Fibroblast of skin of left biceps (primary cell): ENCODE measurements at regions not wholly inside any gene's neighbourhood (a gene's known extent, or its start where the extent isn't known, plus 50 kb on each side); places are given as distances from the start of the nearest gene placed in this dataset.
"Not testable (repeated sequence)": the region's sequence is repeated elsewhere in the genome, so short reads cannot be mapped to it uniquely, and the experiment has no call there.

ENCODE experiments used
- DNase-seq, 2 experiments: peaks; one replicate each; pipeline ENCODE4 v3.0.0-alpha.2; 2013; ENCODE audit warnings: low read depth in 2 of 2

DNA sequence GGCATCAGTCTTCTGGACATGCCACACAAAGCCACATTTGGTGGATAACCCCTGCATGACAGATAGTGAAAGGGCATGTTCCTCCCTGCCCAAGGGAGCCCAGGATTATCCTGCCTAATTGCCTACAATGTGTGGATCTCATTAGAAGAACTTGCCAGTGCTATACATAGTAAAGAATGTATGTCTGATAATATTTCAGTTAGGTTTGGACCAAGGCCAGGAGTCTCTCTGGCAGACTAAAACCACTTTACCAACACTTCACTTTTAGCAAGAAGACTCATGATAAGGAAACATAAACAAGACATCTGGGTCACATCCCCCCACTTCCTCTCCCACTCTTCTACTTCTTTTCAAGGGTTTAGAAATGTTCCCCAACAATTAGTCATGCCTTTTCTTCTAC lies 196.7 kb downstream of the MTERF1 start:
- peak; percentile 68 to 74 for DNase-seq

GRCh38 chr7:91685544-91685943 lies 195.0 kb downstream of the MTERF1 start:
- DNase-seq, result peak; percentile 20 to 21

DNA sequence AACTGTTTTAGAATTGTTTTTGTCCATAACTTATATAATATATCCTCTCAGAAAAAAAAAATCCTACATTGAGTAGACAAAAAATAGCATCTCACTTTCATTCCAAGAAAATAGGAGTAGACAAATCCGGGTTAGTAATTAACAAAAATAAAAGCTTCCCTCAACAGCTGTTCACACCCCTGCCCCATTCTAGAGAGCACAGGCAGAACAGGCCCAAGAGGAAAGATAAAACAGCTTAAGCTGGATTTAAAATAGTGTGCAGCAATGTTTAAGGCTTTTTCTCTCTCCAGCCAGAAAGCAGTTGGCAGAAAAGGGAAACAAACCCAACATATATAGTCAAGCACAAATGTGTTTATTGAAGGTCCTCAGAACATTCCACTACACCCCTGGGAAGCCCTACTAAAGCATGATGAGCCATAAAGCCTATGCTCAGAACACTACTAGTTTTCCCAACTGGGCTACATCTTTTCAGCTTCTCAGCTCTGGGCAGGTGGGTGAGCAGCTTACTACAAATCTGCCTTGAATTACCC lies 189.9 kb downstream of the MTERF1 start:
- no peak for DNase-seq

DNA sequence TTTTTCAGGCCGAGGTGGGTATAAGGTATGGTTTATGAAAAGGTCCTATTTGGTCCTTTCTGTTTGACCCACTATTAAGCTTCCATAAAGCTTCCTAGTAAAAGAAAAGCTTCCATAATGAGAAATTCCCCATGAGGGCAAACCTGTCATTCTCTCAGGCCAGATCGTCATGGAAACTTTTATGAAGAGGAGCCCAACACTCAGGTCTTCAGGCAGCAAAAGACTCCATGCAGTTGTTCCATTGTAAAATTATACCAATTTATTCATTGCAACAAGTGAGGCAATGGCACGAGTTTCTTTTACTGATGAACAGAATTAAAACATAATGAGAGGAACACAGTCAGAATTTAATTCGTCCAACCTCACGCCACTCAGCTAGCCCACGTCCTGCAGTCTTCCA lies 188.6 kb downstream of the MTERF1 start:
- no peak for DNase-seq

DNA sequence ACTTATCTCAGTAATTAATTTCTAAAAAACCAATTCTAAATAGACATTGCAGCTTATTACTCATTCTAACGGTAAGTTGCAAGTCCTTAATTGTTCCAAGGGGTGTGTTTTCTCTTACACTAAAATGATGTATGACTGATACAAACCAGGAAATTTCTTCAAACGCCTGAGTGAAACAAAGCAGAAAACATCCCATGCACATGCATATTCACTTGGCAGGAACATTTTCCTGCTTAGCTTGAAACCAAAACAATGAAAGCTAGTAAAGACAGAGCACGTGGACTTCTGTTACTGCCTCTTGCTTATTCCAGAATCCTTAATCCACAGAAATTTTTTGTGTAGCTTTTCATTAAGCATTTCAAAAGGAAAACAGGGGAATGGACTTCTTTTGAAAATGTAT lies 187.7 kb downstream of the MTERF1 start:
- no peak for DNase-seq

DNA sequence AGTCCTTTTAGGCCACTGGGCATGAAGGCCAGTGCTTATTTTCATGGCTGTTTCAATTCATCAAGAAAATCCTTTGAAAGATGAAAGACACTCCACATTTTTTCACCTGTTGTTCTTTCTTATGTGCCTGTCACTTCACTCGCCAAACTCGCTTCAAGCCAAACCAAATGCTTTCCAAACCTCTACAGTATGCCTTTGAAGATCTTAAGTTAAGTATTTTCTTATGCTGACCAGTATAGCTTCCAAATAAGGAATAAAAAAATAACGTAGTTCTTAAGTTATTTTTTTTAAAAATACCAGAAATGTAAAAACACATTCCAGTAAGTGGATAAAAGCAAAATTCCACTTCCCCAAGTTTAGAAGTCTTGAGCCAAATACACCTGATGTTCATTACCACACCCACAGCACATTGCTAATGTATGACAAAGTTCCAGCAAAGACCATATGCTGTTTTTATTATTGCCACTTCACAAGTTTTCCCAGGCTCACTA lies 186.1 kb downstream of the MTERF1 start:
- peak; percentile 12 to 15 for DNase-seq

GRCh38 chr7:91710881-91711280 lies 169.6 kb downstream of the MTERF1 start:
- DNase-seq, result no peak

DNA sequence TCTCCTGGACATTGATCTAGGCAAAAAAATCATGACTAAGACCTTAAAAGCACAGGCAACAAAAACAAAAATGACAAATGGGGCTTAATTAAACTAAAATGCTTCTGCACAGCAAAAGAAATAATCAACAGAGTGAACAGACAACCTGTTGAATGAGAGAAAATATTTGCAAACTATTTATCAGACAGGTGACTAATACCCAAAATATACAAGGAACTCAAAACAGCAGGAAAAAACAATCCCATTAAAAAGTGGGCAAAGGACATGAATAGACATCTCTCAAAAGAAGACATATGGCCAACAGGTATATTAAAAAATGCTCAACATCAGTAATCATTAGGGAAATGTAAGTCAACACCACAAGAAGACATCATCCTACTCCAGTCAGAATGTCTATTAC lies 166.8 kb downstream of the MTERF1 start:
- no peak for DNase-seq

GRCh38 chr7:91717681-91718470 lies 162.6 kb downstream of the MTERF1 start:
- DNase-seq, result peak in 1 of 2 experiments; percentile 12

DNA sequence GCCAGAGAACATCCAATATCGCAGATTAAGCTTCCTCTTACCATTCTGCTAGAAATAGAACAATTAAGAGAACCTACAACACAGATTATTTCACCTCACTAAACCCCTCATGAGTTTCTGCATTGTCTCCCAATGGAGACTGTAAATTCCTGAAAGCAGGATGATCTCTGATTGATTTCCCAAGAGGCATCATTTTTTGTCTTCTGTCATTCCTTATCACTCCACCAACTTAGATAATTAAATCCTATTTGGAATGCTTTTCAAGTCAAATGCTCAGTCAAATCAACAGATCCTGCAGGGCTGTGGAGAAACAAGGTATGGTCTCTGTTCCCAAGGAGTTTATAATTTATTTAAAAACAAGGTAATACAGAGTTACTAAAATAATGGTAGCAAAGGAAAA lies 161.5 kb downstream of the MTERF1 start:
- no peak for DNase-seq

DNA sequence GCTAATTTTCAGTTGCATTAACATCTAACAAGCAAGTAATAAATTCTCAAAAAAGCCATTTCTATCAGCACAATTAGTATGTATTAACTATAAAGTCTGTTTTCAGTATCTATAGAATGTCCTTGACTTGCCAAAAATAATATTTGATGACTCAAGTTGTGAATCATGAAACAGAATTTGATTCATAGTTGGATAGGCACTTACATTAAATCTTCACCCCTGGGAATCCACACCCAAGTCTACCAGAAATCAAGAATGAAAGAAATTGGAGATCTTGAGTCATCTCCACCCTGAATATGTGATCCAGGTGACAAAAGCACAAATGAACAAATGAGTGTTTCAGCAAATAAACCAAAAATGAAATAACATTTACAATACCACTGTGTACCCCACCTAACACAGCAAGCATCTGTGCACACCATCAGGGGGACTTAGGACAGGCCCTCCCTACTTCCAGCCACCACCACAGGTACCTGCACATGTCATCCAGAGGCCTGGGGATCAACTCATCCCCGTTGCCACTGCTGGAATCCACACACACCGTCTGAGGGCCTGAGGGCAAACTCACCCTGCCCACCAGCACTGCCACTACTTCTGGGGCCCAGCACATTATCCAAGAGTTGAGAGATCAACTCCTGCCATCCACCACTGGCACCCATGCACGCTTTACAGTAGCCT lies 160.1 kb downstream of the MTERF1 start:
- peak; percentile 51 to 54 for DNase-seq

GRCh38 chr7:91722831-91723230 lies 157.7 kb downstream of the MTERF1 start:
- no peak for DNase-seq

- not testable (repeated sequence) for DNase-seq
These were observed 151.5 kb downstream of the MTERF1 start for GRCh38 chr7:91729046-91729445.

DNA sequence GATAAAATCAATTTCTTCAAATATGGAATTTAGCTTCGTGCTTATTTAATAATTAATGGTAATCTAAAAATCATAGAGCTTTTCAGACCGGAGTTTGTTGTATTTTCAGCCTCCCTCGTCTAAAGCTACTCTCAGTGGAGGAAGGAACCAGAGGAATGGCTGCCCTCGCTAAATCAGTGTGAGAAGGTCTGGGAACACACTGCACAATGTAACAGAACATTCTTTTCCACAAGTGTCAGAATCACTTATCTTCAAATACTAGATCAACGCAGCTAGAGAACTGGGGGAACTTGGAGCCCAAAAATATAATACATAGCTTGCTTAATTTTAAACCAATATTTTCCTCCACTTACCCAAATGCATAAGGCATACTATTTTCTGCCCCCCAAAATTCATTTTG lies 148.5 kb downstream of the MTERF1 start:
- DNase-seq, result no peak

DNA sequence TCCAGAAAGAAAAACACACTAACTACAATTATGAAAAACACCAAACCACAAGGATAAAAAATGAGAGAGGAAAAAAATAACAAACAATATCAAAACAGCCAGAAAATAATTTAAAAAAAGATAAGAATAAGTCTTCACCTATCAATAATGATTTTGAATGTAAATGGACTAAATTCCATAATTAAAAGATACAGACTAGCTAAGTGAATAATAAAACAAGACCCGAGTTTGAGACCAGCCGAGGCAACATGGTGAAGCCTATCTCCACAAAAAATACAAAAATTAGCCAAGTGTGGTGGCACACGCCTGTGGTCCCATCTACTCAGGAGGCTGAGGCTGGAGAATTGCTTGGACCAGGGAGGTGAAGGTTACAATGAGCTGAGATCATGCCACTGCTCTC lies 131.1 kb downstream of the MTERF1 start:
- DNase-seq, result no peak

DNA sequence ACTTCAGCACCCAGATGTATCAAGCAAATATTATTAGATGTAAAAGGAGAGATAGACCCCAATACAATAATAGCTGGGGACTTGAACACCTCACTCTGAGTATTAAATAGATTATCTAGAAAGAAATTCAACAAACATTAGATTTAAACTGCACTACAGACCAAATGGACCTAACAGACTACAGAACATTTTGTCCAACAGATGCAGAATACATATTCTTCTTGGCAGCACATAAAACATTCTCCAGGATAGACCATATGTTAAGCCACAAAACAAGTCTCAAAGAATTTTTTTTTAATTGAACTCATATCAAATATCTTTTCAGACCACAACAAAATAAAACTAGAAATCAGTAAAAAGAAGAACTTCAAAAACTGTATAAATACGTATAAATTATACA lies 130.4 kb downstream of the MTERF1 start:
- no peak for DNase-seq

DNA sequence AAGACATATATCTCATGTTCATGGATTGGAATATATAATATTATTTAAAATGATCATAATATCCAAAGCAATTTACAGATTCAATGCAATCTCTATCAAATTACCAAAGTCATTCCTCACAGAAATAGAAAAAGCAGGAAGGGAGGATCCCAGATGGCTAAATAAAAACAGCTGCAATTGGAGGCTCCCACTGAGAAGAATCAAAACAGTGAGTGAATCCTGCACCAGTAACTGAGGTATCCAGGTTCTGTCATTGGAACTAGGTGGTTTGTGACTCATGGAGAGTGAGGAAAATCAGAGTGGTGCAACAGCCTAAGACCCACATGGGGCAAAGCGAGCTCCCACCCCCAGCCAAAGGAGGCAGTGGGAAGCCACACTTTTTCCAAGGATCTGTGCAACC lies 128.4 kb downstream of the MTERF1 start:
- no peak for DNase-seq

GRCh38 chr7:91754280-91754679 lies 126.2 kb downstream of the MTERF1 start:
- DNase-seq, result not testable (repeated sequence)

- peak; percentile 15 to 26 for DNase-seq
These were observed 125.4 kb downstream of the MTERF1 start for GRCh38 chr7:91755121-91755520.

- DNase-seq, result no peak
These were observed 121.2 kb downstream of the MTERF1 start for GRCh38 chr7:91759205-91759863.

DNA sequence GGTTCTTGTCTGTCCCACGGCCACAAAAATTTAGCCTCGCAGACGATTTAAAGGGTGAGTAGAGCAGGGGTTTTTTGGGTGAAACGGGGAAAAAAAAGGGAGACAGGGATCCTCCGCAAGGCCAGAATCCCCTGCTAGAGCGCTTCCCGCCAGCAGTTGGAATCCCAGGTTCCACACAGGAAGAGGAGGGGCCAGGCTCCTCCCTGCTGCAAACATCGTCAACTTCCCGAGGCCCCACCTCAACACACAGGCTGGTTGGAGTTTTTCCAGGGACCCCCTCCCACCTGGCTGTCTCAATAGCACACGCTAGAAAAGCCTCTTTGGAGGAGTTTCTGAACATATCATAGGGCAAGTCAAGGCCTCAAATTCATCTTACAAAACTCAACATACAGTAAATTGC lies 112.7 kb downstream of the MTERF1 start:
- DNase-seq, result no peak

GRCh38 chr7:91771394-91771793 lies 109.1 kb downstream of the MTERF1 start:
- DNase-seq, result no peak
